ENCODE measurements at regions not wholly inside any gene's neighbourhood (a gene's known extent, or its start where the extent isn't known, plus 50 kb on each side); places are given as distances from the start of the nearest gene placed in this dataset.

GRCh38 chr12:54744590-54744989, 96.4 kb upstream of the DCD start (continued):
- TF ChIP-seq CHD7 (IDR thresholded peaks at IDR 0.05; ENCODE audit: insufficient replicate concordance, low read length), result no peak
- no peak for TF ChIP-seq SAP30 (IDR thresholded peaks at IDR 0.05; ENCODE audit: insufficient read depth, insufficient replicate concordance, low read length)
- TF ChIP-seq TAF1 (IDR thresholded peaks at IDR 0.05; ENCODE audit: low read depth, low read length), result no peak
- TF ChIP-seq POLR2AphosphoS5 (IDR thresholded peaks at IDR 0.05; ENCODE audit: low read depth, low read length), result no peak
- no peak for TF ChIP-seq HDAC6 (IDR thresholded peaks at IDR 0.05; ENCODE audit: low read depth, low read length)
- TF ChIP-seq EZH2 (IDR thresholded peaks at IDR 0.05; ENCODE audit: low read depth, low read length, severe bottlenecking), result no peak
- no peak for TF ChIP-seq SIX5 (IDR thresholded peaks at IDR 0.05; ENCODE audit: low read depth, low read length)
- no peak for TF ChIP-seq GABPA (IDR thresholded peaks at IDR 0.05; ENCODE audit: borderline replicate concordance, insufficient read depth, low read length)
- no peak for TF ChIP-seq JUND (IDR thresholded peaks at IDR 0.05; ENCODE audit: low read length)
- TF ChIP-seq SIN3A (conservative IDR thresholded peaks at IDR 0.05 in 1 of 2, IDR thresholded peaks at IDR 0.05 in 1 of 2; ENCODE audit: low read depth in 1 of 2, low read length in 2 of 2), result no peak
- no peak for TF ChIP-seq BRCA1 (IDR thresholded peaks at IDR 0.05; ENCODE audit: low read depth, low read length)
- no peak for TF ChIP-seq RBBP5 (IDR thresholded peaks at IDR 0.05; ENCODE audit: borderline replicate concordance, low read depth, low read length)
